ENCODE measurements at regions not wholly inside any gene's neighbourhood (a gene's known extent, or its start where the extent isn't known, plus 50 kb on each side); places are given as distances from the start of the nearest gene placed in this dataset.
"Not testable (repeated sequence)": the region's sequence is repeated elsewhere in the genome, so short reads cannot be mapped to it uniquely, and the experiment has no call there.

GRCh38 chr2:187198136-187198535, 249.9 kb downstream of the CALCRL start:
- DNase-seq (ENCODE audit: low spot score in 2 of 2), result no peak
- Histone ChIP-seq H3K4me3 (no peak overlapping the region), H3K4me1 (no peaks in the 10 kb centered on the region), H3K36me3 (no peaks in the 10 kb centered on the region), H3K9me3 (no peaks in the 10 kb centered on the region), H3K27me3 (no peaks in the 10 kb centered on the region), H3K27ac (no peak overlapping the region)
- intact Hi-C loops (cut with DNase I; ENCODE audit: low total_unique reads), result no loop called here
- TF ChIP-seq CTCF (IDR thresholded peaks at IDR 0.05) (no peak), POLR2AphosphoS5 (IDR thresholded peaks at IDR 0.05) (no peak), POLR2A (IDR thresholded peaks at IDR 0.05) (no peak)

GRCh38 chr2:187194049-187194448, 254.0 kb downstream of the CALCRL start:
- Histone ChIP-seq H3K4me1 (no peaks in the 10 kb centered on the region), H3K36me3 (no peaks in the 10 kb centered on the region), H3K27ac (no peak overlapping the region), H3K4me3 (no peak overlapping the region), H3K9me3 (no peaks in the 10 kb centered on the region), H3K27me3 (no peaks in the 10 kb centered on the region)
- no peak for DNase-seq (ENCODE audit: low spot score in 2 of 2)
- TF ChIP-seq CTCF (IDR thresholded peaks at IDR 0.05) (no peak), POLR2A (IDR thresholded peaks at IDR 0.05) (no peak), POLR2AphosphoS5 (IDR thresholded peaks at IDR 0.05) (no peak)
- intact Hi-C loops (cut with DNase I; ENCODE audit: low total_unique reads), result no loop called here

DNA sequence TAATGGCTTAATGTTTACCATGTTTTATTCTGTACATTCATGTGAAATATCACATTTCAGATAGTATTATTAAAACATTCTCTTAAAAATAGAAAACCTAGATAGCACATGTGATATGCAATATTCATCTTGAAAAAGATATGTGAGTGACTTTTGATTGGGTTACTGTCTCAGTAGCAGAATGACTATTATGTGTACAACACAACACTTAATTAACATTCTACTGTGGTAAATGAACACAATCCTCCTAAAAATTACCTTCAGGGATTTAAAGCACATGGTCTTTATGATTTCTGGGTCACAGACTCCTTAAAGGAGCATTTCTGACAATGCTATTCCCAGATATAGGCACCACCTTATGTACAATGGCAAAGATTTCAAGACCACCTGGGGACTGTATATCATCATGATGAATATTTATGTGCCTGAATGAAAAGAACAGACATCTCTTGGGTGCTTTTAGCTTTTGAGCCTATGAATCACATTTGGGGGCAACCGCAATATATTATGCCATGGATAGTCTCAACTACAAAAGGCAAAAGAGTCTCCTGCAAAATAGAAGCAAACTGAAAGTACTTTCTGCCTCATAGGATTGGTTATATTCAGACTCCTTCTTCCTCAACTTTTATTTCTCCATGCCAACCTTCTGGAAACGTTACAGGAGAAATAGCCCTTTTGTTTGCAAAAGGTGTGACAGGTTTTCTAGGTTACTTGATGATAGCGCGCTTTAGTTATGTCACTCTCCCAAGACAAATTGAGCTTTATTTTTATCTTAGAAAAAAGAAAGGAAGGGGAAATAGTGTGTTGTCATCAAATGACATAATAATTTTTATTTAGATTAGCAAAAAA, 259.0 kb downstream of the CALCRL start:
- H3K4me1 ChIP-seq, result no peaks in the 10 kb centered on the region
- no peaks in the 10 kb centered on the region for H3K36me3 ChIP-seq
- intact Hi-C loops (cut with DNase I; ENCODE audit: low total_unique reads), result no loop called here
- H3K4me3 ChIP-seq, result no peak overlapping the region
- H3K27me3 ChIP-seq, result no peaks in the 10 kb centered on the region
- no peaks in the 10 kb centered on the region for H3K9me3 ChIP-seq
- no peak for DNase-seq (ENCODE audit: low spot score in 2 of 2)
- no peak overlapping the region for H3K27ac ChIP-seq
- TF ChIP-seq POLR2AphosphoS5 (IDR thresholded peaks at IDR 0.05), result no peak
- TF ChIP-seq CTCF (IDR thresholded peaks at IDR 0.05), result no peak
- no peak for TF ChIP-seq POLR2A (IDR thresholded peaks at IDR 0.05)

GRCh38 chr2:187187519-187187918, 260.5 kb downstream of the CALCRL start:
- Histone ChIP-seq H3K27ac (no peak overlapping the region), H3K27me3 (no peaks in the 10 kb centered on the region), H3K9me3 (peaks cover 7 to 8% of the 10 kb centered on the region in 2 donors), H3K4me3 (no peak overlapping the region), H3K36me3 (no peaks in the 10 kb centered on the region), H3K4me1 (no peaks in the 10 kb centered on the region)
- DNase-seq (ENCODE audit: low spot score in 2 of 2), result no peak
- intact Hi-C loops (cut with DNase I; ENCODE audit: low total_unique reads), result no loop called here
- TF ChIP-seq CTCF (IDR thresholded peaks at IDR 0.05) (no peak), POLR2A (IDR thresholded peaks at IDR 0.05) (no peak), POLR2AphosphoS5 (IDR thresholded peaks at IDR 0.05) (no peak)

GRCh38 chr2:187180529-187180928, 267.5 kb downstream of the CALCRL start:
- H3K36me3 ChIP-seq, result no peaks in the 10 kb centered on the region
- TF ChIP-seq POLR2AphosphoS5 (IDR thresholded peaks at IDR 0.05) (no peak), CTCF (IDR thresholded peaks at IDR 0.05) (no peak), POLR2A (IDR thresholded peaks at IDR 0.05) (no peak)
- H3K4me1 ChIP-seq, result no peaks in the 10 kb centered on the region
- H3K27me3 ChIP-seq, result no peaks in the 10 kb centered on the region
- no peak overlapping the region for H3K27ac ChIP-seq
- intact Hi-C loops (cut with DNase I; ENCODE audit: low total_unique reads), result no loop called here
- H3K9me3 ChIP-seq, result peaks cover 11% of the 10 kb centered on the region in 2 donors
- H3K4me3 ChIP-seq, result no peak overlapping the region
- no peak for DNase-seq (ENCODE audit: low spot score in 2 of 2)

DNA sequence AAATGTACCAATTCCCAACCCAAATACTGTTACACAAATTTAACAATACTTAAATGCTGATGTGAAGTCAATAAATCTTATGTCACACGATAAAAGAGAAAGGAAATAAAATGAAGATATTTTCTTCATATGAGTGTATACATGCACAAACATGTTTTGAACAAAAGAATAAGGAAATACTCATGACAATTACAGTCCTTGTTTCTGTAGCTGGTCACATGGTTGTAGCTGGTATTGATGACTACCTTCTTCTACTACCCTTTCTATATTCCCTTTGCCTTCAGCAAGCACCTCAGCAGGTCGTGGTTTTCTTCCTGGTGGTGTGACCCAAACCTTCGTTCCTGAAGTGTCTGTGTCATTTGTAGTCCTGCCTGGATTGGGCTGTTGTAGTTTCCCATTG, 269.2 kb downstream of the CALCRL start:
- H3K36me3 ChIP-seq; H3K27ac ChIP-seq; H3K27me3 ChIP-seq; H3K4me3 ChIP-seq; DNase-seq (ENCODE audit: low spot score in 2 of 2); H3K4me1 ChIP-seq; intact Hi-C loops (cut with DNase I; ENCODE audit: low total_unique reads): not testable (repeated sequence)
- peaks cover 11% of the 10 kb centered on the region in 2 donors for H3K9me3 ChIP-seq
